ENCODE measurements at regions not wholly inside any gene's neighbourhood (a gene's known extent, or its start where the extent isn't known, plus 50 kb on each side); places are given as distances from the start of the nearest gene placed in this dataset.

GRCh38 chr10:36634916-36635315 lies 490.5 kb upstream of the ANKRD30A start:
- no peaks in the 10 kb centered on the region for H3K36me3 Mint-ChIP-seq
- H3K27ac Mint-ChIP-seq, result no peak overlapping the region
- TF ChIP-seq CTCF (conservative IDR thresholded peaks at IDR 0.05), result no peak
- DNase-seq (ENCODE audit: extremely low spot score, unreplicated experiment), result no peak
- H3K9me3 Mint-ChIP-seq, result no peaks in the 10 kb centered on the region
- H3K4me1 Mint-ChIP-seq (ENCODE audit: unreplicated experiment), result no peaks in the 10 kb centered on the region
- peaks cover 3% of the 10 kb centered on the region for H3K27me3 Mint-ChIP-seq
- no peak overlapping the region for H3K4me3 Mint-ChIP-seq

GRCh38 chr10:36630267-36630666 lies 495.1 kb upstream of the ANKRD30A start:
- TF ChIP-seq CTCF (conservative IDR thresholded peaks at IDR 0.05), result no peak
- no peaks in the 10 kb centered on the region for H3K9me3 Mint-ChIP-seq
- no peak overlapping the region for H3K27ac Mint-ChIP-seq
- no peaks in the 10 kb centered on the region for H3K27me3 Mint-ChIP-seq
- H3K36me3 Mint-ChIP-seq, result no peaks in the 10 kb centered on the region
- H3K4me1 Mint-ChIP-seq (ENCODE audit: unreplicated experiment), result no peaks in the 10 kb centered on the region
- H3K4me3 Mint-ChIP-seq, result no peak overlapping the region
- DNase-seq (ENCODE audit: extremely low spot score, unreplicated experiment), result no peak

DNA sequence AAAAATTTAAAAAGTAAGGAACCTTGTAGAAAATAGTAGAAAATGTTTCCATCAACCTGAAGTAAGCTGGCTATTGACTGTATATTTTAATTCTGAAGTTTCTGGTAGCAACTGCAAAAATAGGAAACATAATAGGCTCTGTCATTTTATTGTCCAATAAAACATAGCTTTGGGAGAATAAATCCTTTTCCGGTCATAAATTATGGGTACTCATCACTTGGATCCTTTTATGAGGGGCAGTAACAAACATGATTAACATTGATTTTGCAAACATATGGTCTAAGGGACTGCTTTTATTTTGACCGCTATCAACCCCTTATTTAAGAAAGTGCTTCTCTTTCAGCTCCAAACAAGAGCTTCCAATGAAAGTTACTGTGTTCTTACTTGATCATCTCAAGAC lies 495.9 kb upstream of the ANKRD30A start:
- no peak overlapping the region for H3K27ac Mint-ChIP-seq
- no peak for TF ChIP-seq CTCF (conservative IDR thresholded peaks at IDR 0.05)
- no peak overlapping the region for H3K4me3 Mint-ChIP-seq
- no peaks in the 10 kb centered on the region for H3K27me3 Mint-ChIP-seq
- no peak for DNase-seq (ENCODE audit: extremely low spot score, unreplicated experiment)
- no peaks in the 10 kb centered on the region for H3K9me3 Mint-ChIP-seq
- H3K4me1 Mint-ChIP-seq (ENCODE audit: unreplicated experiment), result no peaks in the 10 kb centered on the region
- no peaks in the 10 kb centered on the region for H3K36me3 Mint-ChIP-seq

- Mint-ChIP-seq H3K27me3 (no peaks in the 10 kb centered on the region), H3K27ac (no peak overlapping the region), H3K36me3 (no peaks in the 10 kb centered on the region), H3K9me3 (no peaks in the 10 kb centered on the region), H3K4me1 (ENCODE audit: unreplicated experiment) (no peaks in the 10 kb centered on the region), H3K4me3 (no peak overlapping the region)
- no peak for TF ChIP-seq CTCF (conservative IDR thresholded peaks at IDR 0.05)
- DNase-seq (ENCODE audit: extremely low spot score, unreplicated experiment), result no peak
Measured at GRCh38 chr10:36624551-36625100, 500.8 kb upstream of the ANKRD30A start.

GRCh38 chr10:36621346-36621745 lies 504.1 kb upstream of the ANKRD30A start:
- H3K4me3 Mint-ChIP-seq, result no peak overlapping the region
- no peaks in the 10 kb centered on the region for H3K4me1 Mint-ChIP-seq (ENCODE audit: unreplicated experiment)
- no peak overlapping the region for H3K27ac Mint-ChIP-seq
- DNase-seq (ENCODE audit: extremely low spot score, unreplicated experiment), result no peak
- no peaks in the 10 kb centered on the region for H3K27me3 Mint-ChIP-seq
- H3K9me3 Mint-ChIP-seq, result no peaks in the 10 kb centered on the region
- TF ChIP-seq CTCF (conservative IDR thresholded peaks at IDR 0.05), result no peak
- H3K36me3 Mint-ChIP-seq, result no peaks in the 10 kb centered on the region

DNA sequence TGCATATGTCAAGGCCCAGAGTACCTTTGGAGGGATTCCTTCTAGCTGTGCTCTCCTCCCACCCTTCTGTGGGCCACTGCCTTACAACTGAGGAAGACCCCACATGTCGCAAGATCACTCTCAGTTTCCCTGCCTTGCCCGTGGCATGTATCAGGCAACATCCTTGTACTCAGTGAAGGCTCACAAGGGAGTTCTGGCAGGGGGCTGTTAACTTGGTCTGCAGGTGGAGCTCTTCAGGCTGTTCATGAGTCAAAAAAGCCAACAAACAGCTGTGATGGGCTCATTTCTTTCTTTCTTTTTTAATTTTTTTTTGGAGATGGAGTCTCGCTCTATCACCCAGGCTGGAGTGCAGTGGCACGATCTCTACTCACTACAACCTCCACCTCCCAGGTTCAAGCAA lies 513.0 kb upstream of the ANKRD30A start:
- no peak for DNase-seq (ENCODE audit: extremely low spot score, unreplicated experiment)
- no peaks in the 10 kb centered on the region for H3K27me3 Mint-ChIP-seq
- H3K36me3 Mint-ChIP-seq, result no peaks in the 10 kb centered on the region
- TF ChIP-seq CTCF (conservative IDR thresholded peaks at IDR 0.05), result no peak
- H3K9me3 Mint-ChIP-seq, result no peaks in the 10 kb centered on the region
- H3K4me1 Mint-ChIP-seq (ENCODE audit: unreplicated experiment), result no peaks in the 10 kb centered on the region
- no peak overlapping the region for H3K4me3 Mint-ChIP-seq
- no peak overlapping the region for H3K27ac Mint-ChIP-seq

Measured in type B pancreatic cell (in vitro differentiated cells).